SKM-1 (cell line): ENCODE measurements at regions not wholly inside any gene's neighbourhood (a gene's known extent, or its start where the extent isn't known, plus 50 kb on each side); places are given as distances from the start of the nearest gene placed in this dataset.

Experiments used
- DNase-seq: peaks from one replicate; lab custom pipeline; 2025; ENCODE audit not compliant: unreplicated experiment; lab: John Stamatoyannopoulos, UW

- no peak for DNase-seq
Observed at GRCh38 chr16:80309178-80309577, 231.6 kb upstream of the DYNLRB2 start.

DNA sequence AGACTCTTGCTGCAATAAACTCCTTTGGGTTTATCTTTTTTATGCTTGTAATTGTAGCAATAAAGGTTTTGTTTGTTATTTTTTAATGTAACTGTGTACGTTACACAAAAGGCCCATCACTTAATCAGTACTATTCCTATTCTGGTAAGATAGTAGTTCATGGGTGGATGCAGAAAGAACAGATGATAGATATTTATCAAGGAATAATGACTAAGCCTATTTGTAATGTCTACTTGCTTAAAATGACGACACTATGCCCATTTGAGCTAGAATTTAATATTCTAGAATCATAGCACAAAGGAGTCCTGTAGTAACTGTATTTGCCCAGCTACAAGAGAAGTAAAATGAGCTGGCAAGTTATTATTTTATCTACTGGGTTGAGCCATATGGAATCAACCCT, 235.4 kb upstream of the DYNLRB2 start:
- no peak for DNase-seq

GRCh38 chr16:80303691-80304090, 237.1 kb upstream of the DYNLRB2 start:
- DNase-seq = no peak

- no peak for DNase-seq
Observed at GRCh38 chr16:80300876-80301275, 239.9 kb upstream of the DYNLRB2 start.

DNA sequence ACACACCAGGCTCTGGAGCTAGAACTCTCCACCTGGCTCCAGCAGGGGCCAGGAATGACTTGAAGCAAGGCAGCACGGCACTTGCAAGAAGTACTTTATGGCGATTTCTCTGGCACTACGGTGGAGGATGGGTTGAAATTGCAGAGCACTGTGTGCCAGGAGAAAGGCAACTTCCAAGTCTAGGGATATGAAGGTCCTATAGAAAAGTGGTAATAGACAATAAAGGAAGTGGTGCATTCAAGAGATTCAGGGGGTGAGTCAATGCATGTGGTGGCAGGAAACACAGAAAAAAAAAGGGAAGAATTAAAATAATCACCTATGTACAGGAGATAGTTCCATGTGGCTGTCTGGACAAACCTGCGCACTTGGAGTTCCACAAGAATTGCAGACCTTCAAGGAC, 240.3 kb upstream of the DYNLRB2 start:
- no peak for DNase-seq

- no peak for DNase-seq
Observed at GRCh38 chr16:80299416-80299815, 241.4 kb upstream of the DYNLRB2 start.

DNA sequence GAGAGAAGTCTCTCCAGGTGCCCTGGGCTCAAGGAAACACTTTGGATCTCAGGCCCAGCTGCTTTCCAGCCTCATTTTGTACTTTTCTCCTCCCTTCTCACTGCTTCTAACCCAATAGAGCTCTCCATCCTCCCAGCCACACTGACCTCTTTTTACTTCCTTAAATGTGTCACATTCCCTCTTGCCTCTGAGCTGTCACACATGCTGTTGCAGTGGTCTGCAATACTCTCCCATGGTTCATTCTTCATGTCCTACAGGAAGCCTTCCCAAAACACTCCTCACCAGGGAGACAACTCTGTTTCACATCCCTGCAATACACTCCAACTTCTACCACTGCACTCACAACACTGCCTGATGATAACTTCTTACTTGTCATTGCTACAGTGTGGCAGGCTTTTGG, 242.1 kb upstream of the DYNLRB2 start:
- no peak for DNase-seq

DNA sequence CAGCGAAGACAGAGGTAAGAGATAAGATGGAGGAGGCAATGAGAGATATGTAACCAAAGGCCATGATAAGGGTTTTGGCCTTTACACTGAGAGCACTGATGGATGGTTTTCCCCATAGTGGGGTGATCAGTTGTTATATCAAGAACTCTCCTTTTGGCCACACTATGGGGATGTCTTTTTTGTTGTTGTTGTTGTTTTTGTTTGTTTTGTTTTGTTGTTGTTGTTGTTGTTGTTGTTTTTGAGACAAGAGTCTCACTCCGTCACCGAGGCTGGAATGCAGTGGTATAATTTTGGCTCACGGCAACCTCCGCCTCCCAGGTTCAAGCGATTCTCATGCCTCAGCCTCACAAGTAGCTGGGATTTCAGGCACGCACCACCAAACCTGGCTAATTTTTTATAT, 244.8 kb upstream of the DYNLRB2 start:
- DNase-seq = no peak

- no peak for DNase-seq
Observed at GRCh38 chr16:80294172-80294571, 246.6 kb upstream of the DYNLRB2 start.

DNA sequence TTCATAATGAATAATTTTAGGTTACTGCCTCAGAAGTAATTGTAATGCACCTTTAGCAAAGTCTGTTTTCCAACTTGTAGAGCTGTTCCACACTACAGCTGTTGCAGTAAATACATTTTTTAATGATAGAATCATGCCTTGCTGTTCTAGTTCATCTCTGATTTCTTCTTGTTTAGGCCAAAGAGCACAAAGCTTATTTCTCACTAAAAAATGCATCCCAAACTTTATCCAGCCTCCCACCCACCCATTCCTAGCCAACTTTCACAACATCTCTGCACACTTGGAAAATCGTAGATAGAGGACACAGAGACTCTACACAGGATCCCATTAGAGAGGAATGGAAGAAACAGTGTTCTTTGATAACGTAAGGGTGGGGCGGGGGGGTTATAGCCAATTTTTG, 252.2 kb upstream of the DYNLRB2 start:
- DNase-seq = no peak

GRCh38 chr16:80287674-80288073, 253.1 kb upstream of the DYNLRB2 start:
- no peak for DNase-seq

GRCh38 chr16:80285104-80285503, 255.7 kb upstream of the DYNLRB2 start:
- DNase-seq = no peak

DNA sequence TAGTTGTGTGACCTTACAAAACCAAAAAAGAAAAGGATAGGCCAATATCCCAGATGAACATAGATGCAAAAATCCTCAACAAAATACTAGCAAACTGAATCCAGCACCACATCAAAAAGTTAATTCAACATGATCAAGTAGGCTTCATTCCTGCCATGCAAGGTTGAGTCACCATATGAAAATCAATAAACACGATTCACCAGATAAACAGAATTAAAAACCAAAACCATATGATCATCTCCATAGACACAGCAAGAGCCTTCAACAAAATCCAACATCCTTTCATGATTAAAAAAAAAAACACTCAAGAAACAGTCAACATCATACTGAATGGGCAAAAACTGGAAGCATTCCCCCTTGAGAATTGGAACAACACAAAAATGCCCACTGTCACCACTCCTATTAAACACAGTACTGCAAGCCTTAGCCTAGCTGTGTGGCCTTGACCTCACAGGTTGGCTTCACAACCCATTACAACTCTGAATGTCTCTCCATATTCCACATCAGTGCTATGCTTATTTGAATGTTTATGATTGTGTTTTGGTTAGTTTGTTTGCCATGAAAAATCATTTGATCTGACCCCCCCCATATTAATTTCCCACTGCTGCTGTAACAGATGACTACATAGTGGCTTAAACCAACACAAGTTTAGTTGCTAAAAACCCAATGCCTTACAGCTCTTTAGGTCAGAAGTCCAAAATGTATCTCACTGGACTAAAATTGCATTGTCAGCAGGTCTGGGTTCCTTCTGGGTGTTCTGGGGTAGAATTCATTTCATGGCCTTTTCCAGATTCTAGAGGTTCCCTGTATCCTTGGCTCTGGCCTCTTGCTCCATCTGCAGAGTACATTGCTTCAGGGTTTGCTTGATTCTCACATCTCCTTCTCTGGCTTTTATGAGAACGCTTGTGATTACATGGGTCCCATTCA, 257.1 kb upstream of the DYNLRB2 start:
- DNase-seq = no peak

- no peak for DNase-seq
Observed at GRCh38 chr16:80280557-80280956, 260.2 kb upstream of the DYNLRB2 start.

DNA sequence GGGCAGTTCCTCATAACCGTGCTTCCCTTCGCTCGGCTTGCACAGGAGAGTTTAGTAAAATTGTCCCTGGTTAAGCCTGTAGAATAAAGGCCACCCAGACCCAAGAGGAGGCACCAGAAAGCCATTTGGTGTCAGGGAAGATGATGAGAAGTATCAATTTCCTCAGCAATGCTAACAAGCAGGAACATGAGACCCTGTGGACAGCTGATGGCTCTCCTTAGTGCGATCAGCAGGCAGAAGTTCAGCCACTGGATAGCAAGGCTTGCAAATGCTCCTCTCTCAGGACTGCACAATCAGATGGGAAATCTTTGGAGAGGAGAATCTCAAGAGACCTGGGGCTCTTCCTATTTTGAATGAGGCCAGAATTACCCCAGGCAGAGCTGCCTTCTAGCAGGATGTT, 261.1 kb upstream of the DYNLRB2 start:
- no peak for DNase-seq

DNA sequence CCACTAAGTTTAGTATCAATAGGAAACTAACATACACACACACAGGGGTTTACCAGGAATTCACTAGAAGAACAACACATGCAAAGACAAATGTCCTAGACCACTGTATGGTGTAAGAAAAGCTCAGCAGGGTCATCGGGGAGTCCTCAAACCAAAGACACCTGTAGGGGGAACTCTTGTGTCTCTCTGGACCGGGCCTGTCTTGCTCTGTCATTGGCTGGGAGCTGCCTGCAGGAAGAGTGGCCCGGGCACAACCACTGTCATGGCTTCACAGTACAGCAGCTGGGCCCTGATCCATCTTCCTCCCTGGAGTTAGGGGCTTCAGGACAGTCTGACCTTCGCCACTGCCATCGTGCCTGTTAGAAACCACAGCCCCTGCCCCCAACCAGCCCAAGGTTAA, 263.6 kb upstream of the DYNLRB2 start:
- DNase-seq = no peak

- DNase-seq = no peak
Observed at GRCh38 chr16:80274576-80275191, 266.1 kb upstream of the DYNLRB2 start.

DNA sequence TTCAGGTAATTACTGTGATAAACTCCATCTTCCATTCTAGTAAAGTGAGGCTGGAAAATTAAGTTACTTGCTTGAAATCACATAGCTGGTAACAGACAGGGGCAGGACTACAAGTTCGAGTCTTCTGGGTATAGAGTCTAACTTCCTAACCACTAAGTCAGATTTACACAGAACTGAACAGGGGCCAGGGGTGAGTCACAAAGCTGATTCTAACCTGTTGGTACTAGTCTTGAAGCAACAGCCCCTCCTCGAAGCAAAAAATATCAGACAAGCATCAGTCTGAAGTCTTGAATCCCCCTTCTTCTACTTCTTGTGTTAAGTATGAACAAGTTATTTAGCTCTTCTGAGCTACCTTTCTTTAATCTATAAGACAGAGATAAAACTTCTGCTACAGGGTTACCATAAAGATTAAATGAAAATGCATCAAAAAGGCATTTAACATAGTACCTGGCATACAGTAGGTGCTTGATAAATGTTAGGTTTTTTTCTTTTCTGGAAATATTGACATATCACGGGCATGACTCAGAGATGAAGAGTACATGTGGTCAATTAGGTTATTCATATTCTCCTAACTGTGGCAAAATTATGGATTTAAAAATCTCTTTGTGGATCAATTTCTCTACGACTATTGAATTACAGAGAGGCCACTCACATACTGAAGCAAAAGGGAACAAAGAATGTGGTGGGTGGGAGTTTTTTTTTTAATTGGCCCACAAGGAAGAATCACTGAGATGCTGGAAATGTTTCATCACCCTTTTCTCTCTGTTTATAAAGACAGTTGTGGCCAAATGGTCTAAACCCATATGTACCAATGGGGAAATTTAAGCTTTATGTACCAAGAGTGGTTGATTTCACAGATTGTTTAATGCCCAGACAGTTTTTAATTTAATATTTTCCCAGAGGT, 266.9 kb upstream of the DYNLRB2 start:
- no peak for DNase-seq

DNA sequence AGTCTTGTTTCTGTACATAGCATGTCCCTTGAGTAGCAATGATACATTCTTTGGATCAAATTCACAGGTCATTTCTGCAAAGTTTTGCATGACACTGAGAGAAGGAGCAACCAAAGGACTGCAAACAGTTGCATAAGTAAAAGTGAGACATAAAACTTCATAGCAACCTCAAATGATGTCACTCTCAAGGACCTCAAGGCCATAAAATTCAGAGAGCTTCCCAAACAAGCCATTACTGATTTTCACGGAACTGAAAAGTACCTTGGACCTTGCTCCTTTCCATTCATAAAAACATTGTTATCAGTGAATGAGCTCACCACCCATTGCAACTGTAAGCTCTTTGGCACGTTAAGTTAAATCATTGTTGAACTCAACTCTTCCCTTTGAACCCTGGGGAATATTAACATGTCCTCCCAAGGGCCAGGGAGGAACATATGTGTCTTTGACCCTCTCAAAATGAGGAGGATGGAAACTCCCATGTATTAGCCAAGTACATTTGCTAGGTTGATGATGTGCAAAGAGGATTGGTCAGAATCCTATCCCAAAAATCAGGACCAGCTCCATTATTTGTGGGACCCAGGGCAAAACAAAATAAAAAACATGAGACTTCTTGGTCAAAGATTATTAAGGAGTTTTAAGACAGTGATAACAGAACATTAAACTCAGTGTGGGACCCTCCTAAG, 275.0 kb upstream of the DYNLRB2 start:
- no peak for DNase-seq

GRCh38 chr16:80263848-80264694, 276.7 kb upstream of the DYNLRB2 start:
- DNase-seq = no peak
